HepG2 (cell line): ENCODE measurements at regions not wholly inside any gene's neighbourhood (a gene's known extent, or its start where the extent isn't known, plus 50 kb on each side); places are given as distances from the start of the nearest gene placed in this dataset.

Source experiments
- BCL3 ChIP-seq: sonication (generic); formaldehyde crosslinking; IDR thresholded peaks from 2 replicates; pipeline ENCODE4 v1.5.1; 2020; ENCODE audit warnings: mild to moderate bottlenecking, missing genetic modification reagents, moderate library complexity
- CREM ChIP-seq, 2 experiments: sonication (generic) in 1 of 2; formaldehyde crosslinking in 1 of 2; IDR thresholded peaks; 2 replicates each; pipeline versions ENCODE4 v1.4.0 to v1.6.1; 2016 to 2020; ENCODE audit warnings: antibody characterized with exemption in 1 of 2, mild to moderate bottlenecking in 1 of 2, missing genetic modification reagents in 1 of 2
- CSRNP1 ChIP-seq: sonication (generic); formaldehyde crosslinking; IDR thresholded peaks from 2 replicates; pipeline ENCODE4 v1.8.1; 2023; ENCODE audit warnings: mild to moderate bottlenecking, missing genetic modification reagents
- FOXA1 ChIP-seq, 2 experiments: fragments of 450-650 bp in 1 of 2; sonication (generic) in 1 of 2; formaldehyde crosslinking in 1 of 2; IDR thresholded peaks; 2 replicates each; pipeline versions ENCODE4 v1.4.0 to v1.6.1; 2016 to 2020; ENCODE audit warnings: missing genetic modification reagents in 1 of 2
- GABPA ChIP-seq, 2 experiments: IDR thresholded peaks; 2 replicates each; pipeline ENCODE4 v1.6.1; 2011 to 2016; ENCODE audit warnings: low read depth in 2 of 2, low read length in 1 of 2, missing biosample characterization in 1 of 2, missing genetic modification characterization in 1 of 2
- SIN3A ChIP-seq: IDR thresholded peaks from 2 replicates; pipeline ENCODE4 v1.6.1; 2011; ENCODE audit warnings: low read depth, mild to moderate bottlenecking, control low read depth, low read length, borderline replicate concordance
- SRSF9 ChIP-seq: fragments of 200-400 bp; formaldehyde crosslinking; IDR thresholded peaks from 2 replicates; pipeline ENCODE4 v1.6.1; 2018; ENCODE audit warnings: borderline replicate concordance, mild to moderate bottlenecking, low read depth, low read length; ENCODE audit not compliant: insufficient read depth, poor library complexity, severe bottlenecking
- TAF1 ChIP-seq: sonication (generic); formaldehyde crosslinking; IDR thresholded peaks from 2 replicates; pipeline ENCODE4 v1.4.0; 2020; ENCODE audit warnings: missing genetic modification reagents
- ZBTB33 ChIP-seq: sonication (generic); formaldehyde crosslinking; IDR thresholded peaks from 2 replicates; pipeline ENCODE4 v1.4.0; 2020; ENCODE audit warnings: missing genetic modification reagents
- ZC3H13 ChIP-seq: sonication (generic); formaldehyde crosslinking; IDR thresholded peaks from 2 replicates; pipeline ENCODE4 v1.8.1; 2023; ENCODE audit warnings: mild to moderate bottlenecking, missing genetic modification reagents, moderate library complexity
- ZNF431 ChIP-seq: sonication (generic); formaldehyde crosslinking; IDR thresholded peaks from 2 replicates; pipeline ENCODE4 v1.9.0; 2022; ENCODE audit warnings: missing genetic modification reagents, low read depth, mild to moderate bottlenecking, borderline replicate concordance
- ZNF747 ChIP-seq: sonication (generic); formaldehyde crosslinking; IDR thresholded peaks from 2 replicates; pipeline ENCODE4 v1.8.1; 2023; ENCODE audit warnings: missing genetic modification reagents, mild to moderate bottlenecking, borderline replicate concordance
- TF ChIP-seq, protein P1 (sequence below): sonication (generic); formaldehyde crosslinking; IDR thresholded peaks from 2 replicates; pipeline ENCODE4 v1.5.0; 2020; ENCODE audit warnings: mild to moderate bottlenecking, missing genetic modification reagents, moderate library complexity

- no peak for TF ChIP-seq ZBTB33 (CRISPR knock-in tag)
- TF ChIP-seq CSRNP1 (CRISPR knock-in tag) = no peak
- no peak for TF ChIP-seq TAF1 (CRISPR knock-in tag)
- no peak for TF ChIP-seq ZNF431
- TF ChIP-seq SIN3A = no peak
- no peak for TF ChIP-seq ZC3H13 (CRISPR knock-in tag)
- no peak for TF ChIP-seq CREM (IDR thresholded peaks at IDR 0.05)
- TF ChIP-seq CREM (CRISPR knock-in tag; IDR thresholded peaks at IDR 0.05) = no peak
- TF ChIP-seq FOXA1 (IDR thresholded peaks at IDR 0.05) = no peak
- TF ChIP-seq FOXA1 (CRISPR knock-in tag; IDR thresholded peaks at IDR 0.05) = no peak
- TF ChIP-seq GABPA (IDR thresholded peaks at IDR 0.05; ENCODE audit: low read depth, low read length) = no peak
- TF ChIP-seq GABPA (CRISPR knock-in tag; IDR thresholded peaks at IDR 0.05; ENCODE audit: low read depth) = no peak
- no peak for TF ChIP-seq SRSF9
- TF ChIP-seq, protein P1, sequence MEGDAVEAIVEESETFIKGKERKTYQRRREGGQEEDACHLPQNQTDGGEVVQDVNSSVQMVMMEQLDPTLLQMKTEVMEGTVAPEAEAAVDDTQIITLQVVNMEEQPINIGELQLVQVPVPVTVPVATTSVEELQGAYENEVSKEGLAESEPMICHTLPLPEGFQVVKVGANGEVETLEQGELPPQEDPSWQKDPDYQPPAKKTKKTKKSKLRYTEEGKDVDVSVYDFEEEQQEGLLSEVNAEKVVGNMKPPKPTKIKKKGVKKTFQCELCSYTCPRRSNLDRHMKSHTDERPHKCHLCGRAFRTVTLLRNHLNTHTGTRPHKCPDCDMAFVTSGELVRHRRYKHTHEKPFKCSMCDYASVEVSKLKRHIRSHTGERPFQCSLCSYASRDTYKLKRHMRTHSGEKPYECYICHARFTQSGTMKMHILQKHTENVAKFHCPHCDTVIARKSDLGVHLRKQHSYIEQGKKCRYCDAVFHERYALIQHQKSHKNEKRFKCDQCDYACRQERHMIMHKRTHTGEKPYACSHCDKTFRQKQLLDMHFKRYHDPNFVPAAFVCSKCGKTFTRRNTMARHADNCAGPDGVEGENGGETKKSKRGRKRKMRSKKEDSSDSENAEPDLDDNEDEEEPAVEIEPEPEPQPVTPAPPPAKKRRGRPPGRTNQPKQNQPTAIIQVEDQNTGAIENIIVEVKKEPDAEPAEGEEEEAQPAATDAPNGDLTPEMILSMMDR (CRISPR knock-in tag) = no peak
- no peak for TF ChIP-seq ZNF747 (CRISPR knock-in tag)
- TF ChIP-seq BCL3 (CRISPR knock-in tag) = no peak
Measured at GRCh38 chr1:82549841-82550240, 749.1 kb downstream of the ADGRL2 start.
